ENCODE measurements at regions not wholly inside any gene's neighbourhood (a gene's known extent, or its start where the extent isn't known, plus 50 kb on each side); places are given as distances from the start of the nearest gene placed in this dataset.
"Not testable (repeated sequence)": the region's sequence is repeated elsewhere in the genome, so short reads cannot be mapped to it uniquely, and the experiment has no call there.

GRCh38 chr6:121559611-121560269, 124.3 kb downstream of the GJA1 start:
- Histone ChIP-seq H3K36me3 (no peaks in the 10 kb centered on the region), H3K4me3 (ENCODE audit: low read depth, low read length) (no peak overlapping the region), H3K27me3 (ENCODE audit: insufficient read depth, low read depth, severe bottlenecking) (no peaks in the 10 kb centered on the region), H3K27ac (no peak overlapping the region), H3K9me3 (ENCODE audit: severe bottlenecking) (no peaks in the 10 kb centered on the region)
- TF ChIP-seq, protein P1, sequence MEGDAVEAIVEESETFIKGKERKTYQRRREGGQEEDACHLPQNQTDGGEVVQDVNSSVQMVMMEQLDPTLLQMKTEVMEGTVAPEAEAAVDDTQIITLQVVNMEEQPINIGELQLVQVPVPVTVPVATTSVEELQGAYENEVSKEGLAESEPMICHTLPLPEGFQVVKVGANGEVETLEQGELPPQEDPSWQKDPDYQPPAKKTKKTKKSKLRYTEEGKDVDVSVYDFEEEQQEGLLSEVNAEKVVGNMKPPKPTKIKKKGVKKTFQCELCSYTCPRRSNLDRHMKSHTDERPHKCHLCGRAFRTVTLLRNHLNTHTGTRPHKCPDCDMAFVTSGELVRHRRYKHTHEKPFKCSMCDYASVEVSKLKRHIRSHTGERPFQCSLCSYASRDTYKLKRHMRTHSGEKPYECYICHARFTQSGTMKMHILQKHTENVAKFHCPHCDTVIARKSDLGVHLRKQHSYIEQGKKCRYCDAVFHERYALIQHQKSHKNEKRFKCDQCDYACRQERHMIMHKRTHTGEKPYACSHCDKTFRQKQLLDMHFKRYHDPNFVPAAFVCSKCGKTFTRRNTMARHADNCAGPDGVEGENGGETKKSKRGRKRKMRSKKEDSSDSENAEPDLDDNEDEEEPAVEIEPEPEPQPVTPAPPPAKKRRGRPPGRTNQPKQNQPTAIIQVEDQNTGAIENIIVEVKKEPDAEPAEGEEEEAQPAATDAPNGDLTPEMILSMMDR (IDR thresholded peaks at IDR 0.05; ENCODE audit: low read depth, low read length) = no peak
- no peak for DNase-seq

DNA sequence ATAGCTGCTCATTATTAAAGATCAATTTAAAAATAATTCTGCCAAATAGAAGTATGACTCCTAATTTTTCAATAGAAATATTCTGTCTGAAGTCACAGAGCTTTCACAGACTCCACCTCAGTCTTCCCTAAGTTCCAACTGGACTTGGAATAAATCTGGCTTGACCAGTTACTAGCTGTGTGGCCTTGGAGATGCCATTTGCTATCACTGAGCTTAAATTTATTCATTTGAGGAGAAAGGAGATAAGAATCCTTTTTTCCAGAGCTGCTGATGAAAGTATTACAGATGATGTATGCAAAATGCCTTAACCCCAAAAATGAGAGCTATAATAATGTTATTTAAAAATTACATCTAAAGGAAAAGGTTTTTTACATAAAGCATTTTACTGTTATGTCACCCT, 125.0 kb downstream of the GJA1 start:
- no peak overlapping the region for H3K4me3 ChIP-seq (ENCODE audit: low read depth, low read length)
- TF ChIP-seq, protein P1 (IDR thresholded peaks at IDR 0.05; ENCODE audit: low read depth, low read length) = no peak
- no peak overlapping the region for H3K27ac ChIP-seq
- H3K36me3 ChIP-seq = no peaks in the 10 kb centered on the region
- no peaks in the 10 kb centered on the region for H3K9me3 ChIP-seq (ENCODE audit: severe bottlenecking)
- no peaks in the 10 kb centered on the region for H3K27me3 ChIP-seq (ENCODE audit: insufficient read depth, low read depth, severe bottlenecking)
- no peak for DNase-seq

GRCh38 chr6:121563286-121563685, 127.8 kb downstream of the GJA1 start:
- no peak overlapping the region for H3K4me3 ChIP-seq (ENCODE audit: low read depth, low read length)
- H3K27me3 ChIP-seq (ENCODE audit: insufficient read depth, low read depth, severe bottlenecking) = no peaks in the 10 kb centered on the region
- no peak for DNase-seq
- H3K36me3 ChIP-seq = no peaks in the 10 kb centered on the region
- no peaks in the 10 kb centered on the region for H3K9me3 ChIP-seq (ENCODE audit: severe bottlenecking)
- no peak overlapping the region for H3K27ac ChIP-seq
- TF ChIP-seq, protein P1 (IDR thresholded peaks at IDR 0.05; ENCODE audit: low read depth, low read length) = no peak

DNA sequence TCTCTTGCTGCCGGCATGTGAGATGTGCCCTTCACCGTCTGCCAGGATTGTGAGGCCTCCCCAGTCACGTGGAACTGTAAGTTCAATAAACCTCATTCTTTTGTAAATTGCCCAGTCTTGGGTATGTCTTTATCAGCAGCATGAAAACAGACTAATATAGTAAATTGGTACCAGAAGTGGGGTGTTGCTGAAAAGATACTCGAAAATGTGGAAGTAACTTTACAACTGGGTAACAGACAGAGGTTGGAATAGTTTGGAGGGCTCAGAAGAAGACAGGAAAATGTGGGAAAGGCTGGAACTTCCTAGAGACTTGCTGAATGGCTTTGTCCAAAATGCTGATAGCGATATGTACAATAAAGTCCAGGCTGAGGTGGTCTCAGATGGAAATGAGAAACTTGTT, 129.1 kb downstream of the GJA1 start:
- not testable (repeated sequence) for H3K27ac ChIP-seq; H3K36me3 ChIP-seq; H3K9me3 ChIP-seq (ENCODE audit: severe bottlenecking); H3K4me3 ChIP-seq (ENCODE audit: low read depth, low read length); DNase-seq; H3K27me3 ChIP-seq (ENCODE audit: insufficient read depth, low read depth, severe bottlenecking)

DNA sequence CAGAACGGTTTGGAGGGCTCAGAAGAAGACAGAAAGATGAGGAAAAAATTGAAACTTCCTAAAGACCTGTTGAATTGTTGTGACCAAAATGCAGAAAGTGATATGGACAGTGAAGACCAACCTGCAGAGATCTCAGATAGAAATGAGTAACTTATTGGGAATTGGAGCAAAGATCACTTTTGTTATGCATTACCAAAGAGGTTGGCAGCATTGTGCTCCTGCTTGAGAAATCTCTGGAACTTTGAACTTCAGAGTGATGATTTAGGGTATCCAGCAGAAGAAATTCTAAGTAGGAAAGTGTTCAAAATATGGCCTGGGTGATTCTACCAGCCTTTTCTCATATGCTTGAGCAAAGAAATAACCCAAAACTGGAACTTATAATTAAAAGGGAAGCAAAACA, 136.0 kb downstream of the GJA1 start:
- Histone ChIP-seq H3K27ac (no peak overlapping the region), H3K36me3 (no peaks in the 10 kb centered on the region), H3K27me3 (ENCODE audit: insufficient read depth, low read depth, severe bottlenecking) (no peaks in the 10 kb centered on the region), H3K4me3 (ENCODE audit: low read depth, low read length) (no peak overlapping the region), H3K9me3 (ENCODE audit: severe bottlenecking) (no peaks in the 10 kb centered on the region)
- TF ChIP-seq, protein P1 (IDR thresholded peaks at IDR 0.05; ENCODE audit: low read depth, low read length) = no peak
- DNase-seq = no peak

DNA sequence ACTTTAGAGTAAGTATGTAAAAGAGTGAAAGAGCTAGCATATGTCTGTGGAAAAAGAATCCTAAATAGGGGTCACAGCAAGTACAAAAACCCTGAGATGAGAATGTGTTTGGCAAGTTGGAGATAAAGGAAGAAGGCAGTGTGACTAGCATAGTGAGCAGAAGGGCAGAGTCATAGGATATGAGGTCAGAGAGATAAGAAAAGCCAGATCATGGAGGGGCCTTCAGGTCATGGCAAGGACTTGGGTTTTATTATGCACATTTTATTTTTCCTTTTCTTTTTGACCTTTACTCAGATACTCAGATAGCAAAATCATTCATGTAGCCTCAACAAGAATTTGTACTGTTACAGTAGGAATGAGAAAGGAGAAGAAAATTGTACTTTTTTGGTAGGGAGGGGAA, 138.0 kb downstream of the GJA1 start:
- TF ChIP-seq, protein P1 (IDR thresholded peaks at IDR 0.05; ENCODE audit: low read depth, low read length) = no peak
- no peak for DNase-seq
- no peaks in the 10 kb centered on the region for H3K36me3 ChIP-seq
- H3K9me3 ChIP-seq (ENCODE audit: severe bottlenecking) = no peaks in the 10 kb centered on the region
- H3K27ac ChIP-seq = no peak overlapping the region
- no peaks in the 10 kb centered on the region for H3K27me3 ChIP-seq (ENCODE audit: insufficient read depth, low read depth, severe bottlenecking)
- H3K4me3 ChIP-seq (ENCODE audit: low read depth, low read length) = no peak overlapping the region

All from WERI-Rb-1 (cell line).